ENCODE measurements at regions not wholly inside any gene's neighbourhood (a gene's known extent, or its start where the extent isn't known, plus 50 kb on each side); places are given as distances from the start of the nearest gene placed in this dataset.

DNA sequence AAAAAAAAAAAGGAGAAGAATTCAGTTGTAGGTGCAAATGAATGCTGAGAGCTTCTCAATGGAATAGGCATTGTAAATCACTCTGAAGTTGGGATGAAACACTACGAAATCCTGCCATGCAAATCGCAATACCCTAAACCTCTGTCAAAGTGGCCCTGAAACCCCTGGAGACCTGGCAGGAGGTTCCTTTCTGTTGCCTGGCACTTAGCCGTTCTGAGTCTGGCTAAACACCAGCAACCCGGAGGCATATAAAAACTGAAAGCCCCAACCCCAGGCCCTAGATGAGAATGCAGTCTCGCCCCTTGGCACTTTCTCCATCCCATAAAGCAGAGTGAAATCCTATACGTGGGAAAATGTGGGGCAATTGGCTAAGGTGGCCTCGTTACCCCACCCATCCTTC, 151.5 kb upstream of the PARP11 start (continued):
- TF ChIP-seq, protein P1, sequence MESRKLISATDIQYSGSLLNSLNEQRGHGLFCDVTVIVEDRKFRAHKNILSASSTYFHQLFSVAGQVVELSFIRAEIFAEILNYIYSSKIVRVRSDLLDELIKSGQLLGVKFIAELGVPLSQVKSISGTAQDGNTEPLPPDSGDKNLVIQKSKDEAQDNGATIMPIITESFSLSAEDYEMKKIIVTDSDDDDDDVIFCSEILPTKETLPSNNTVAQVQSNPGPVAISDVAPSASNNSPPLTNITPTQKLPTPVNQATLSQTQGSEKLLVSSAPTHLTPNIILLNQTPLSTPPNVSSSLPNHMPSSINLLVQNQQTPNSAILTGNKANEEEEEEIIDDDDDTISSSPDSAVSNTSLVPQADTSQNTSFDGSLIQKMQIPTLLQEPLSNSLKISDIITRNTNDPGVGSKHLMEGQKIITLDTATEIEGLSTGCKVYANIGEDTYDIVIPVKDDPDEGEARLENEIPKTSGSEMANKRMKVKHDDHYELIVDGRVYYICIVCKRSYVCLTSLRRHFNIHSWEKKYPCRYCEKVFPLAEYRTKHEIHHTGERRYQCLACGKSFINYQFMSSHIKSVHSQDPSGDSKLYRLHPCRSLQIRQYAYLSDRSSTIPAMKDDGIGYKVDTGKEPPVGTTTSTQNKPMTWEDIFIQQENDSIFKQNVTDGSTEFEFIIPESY (IDR thresholded peaks at IDR 0.05; ENCODE audit: borderline replicate concordance, low read depth) = no peak
- TF ChIP-seq EP300 (IDR thresholded peaks at IDR 0.05; ENCODE audit: borderline replicate concordance in 1 of 2, low read depth in 1 of 2, low read length in 1 of 2) = no peak
- TF ChIP-seq, protein P2, sequence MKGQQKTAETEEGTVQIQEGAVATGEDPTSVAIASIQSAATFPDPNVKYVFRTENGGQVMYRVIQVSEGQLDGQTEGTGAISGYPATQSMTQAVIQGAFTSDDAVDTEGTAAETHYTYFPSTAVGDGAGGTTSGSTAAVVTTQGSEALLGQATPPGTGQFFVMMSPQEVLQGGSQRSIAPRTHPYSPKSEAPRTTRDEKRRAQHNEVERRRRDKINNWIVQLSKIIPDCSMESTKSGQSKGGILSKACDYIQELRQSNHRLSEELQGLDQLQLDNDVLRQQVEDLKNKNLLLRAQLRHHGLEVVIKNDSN (IDR thresholded peaks at IDR 0.05; ENCODE audit: borderline replicate concordance, low read depth) = no peak

DNA sequence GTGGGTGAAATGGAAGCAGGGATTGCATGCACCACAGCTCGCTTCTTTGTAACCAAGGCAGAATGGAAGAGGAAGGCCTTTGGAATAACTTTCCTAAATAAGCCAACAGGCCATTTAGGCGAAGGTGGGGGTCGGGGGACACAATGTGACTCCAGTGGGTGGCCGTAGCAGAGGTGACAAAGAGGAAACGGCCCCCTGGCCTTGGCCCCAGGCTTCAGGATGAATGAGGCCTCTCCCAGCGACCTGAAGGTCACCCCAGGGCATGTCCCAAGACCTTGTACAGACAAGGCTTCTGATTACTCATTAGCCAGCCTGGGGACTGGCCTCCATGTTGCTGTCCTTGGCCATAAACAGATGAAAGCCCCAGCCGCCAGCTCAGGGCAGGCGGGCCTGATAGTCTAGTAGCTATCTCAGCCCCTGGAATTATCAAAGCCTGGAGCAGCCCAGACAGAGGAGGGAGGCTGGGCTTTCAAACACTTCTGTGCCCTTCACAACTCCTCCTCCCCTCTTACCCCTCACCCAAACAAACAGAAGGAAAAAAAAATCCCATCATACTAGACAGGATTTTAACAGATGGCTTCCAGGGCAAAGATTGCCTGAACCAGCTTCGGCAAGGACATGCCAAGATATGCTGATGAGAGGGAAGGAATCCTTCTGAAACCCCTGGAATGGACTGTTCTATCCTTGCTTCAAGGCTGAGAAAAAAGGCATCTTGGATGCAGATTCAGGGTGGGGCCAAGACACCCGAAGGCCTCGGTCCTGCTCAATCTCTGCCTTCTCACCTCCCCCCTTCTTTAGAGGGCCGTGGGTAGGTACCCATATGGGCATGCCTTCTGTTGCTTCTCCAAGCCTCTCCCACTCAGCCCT, 142.3 kb upstream of the PARP11 start:
- Histone ChIP-seq H3K4me3 (ENCODE audit: low read depth in 2 of 2, low read length in 1 of 2) (no peak overlapping the region), H3F3A (replicated peaks; ENCODE audit: insufficient read depth) (no peaks in the 10 kb centered on the region), H4K20me1 (ENCODE audit: insufficient read depth) (no peaks in the 10 kb centered on the region), H3K27ac (ENCODE audit: low read depth in 2 of 2, low read length in 1 of 2) (no peak overlapping the region), H2AFZ (ENCODE audit: low read depth) (no peak overlapping the region), H3K9me2 (no peaks in the 10 kb centered on the region), H3K27me3 (ENCODE audit: insufficient read depth) (peaks cover 48% of the 10 kb centered on the region; the same call in 1 of the 2 replicates), H3K79me2 (ENCODE audit: insufficient read depth) (no peaks in the 10 kb centered on the region), H3K4me1 (ENCODE audit: control insufficient read depth in 1 of 2, insufficient read depth in 2 of 2, low read depth in 1 of 2, low read length in 1 of 2) (no peaks in the 10 kb centered on the region), H3K4me2 (no peak overlapping the region), H3K36me3 (replicated peaks in 1 of 2; ENCODE audit: control insufficient read depth in 1 of 2, insufficient read depth in 2 of 2, low read length in 1 of 2) (no peaks in the 10 kb centered on the region), H3K9me3 (no peaks in the 10 kb centered on the region), H3K9ac (no peak overlapping the region)
- ChIA-PET POLR2A (no interaction called here), CTCF (interaction anchor here (1.0 kb wide), 1 partner anchor 130 kb away, joined by 4 read pairs; no protein-coding TSS in a partner anchor)
- no peak for DNase-seq
- WGBS (ENCODE audit: low lambda C conversion rate) = 6% methylated on average over 8 of the region's 12 CpGs
- TF ChIP-seq SIN3A (IDR thresholded peaks at IDR 0.05; ENCODE audit: borderline replicate concordance, low read depth, low read length) (no peak), JUND (IDR thresholded peaks at IDR 0.05) (no peak), GABPA (IDR thresholded peaks at IDR 0.05; ENCODE audit: low read depth) (no peak), EP300 (IDR thresholded peaks at IDR 0.05; ENCODE audit: borderline replicate concordance in 1 of 2, low read depth in 1 of 2, low read length in 1 of 2) (no peak), EZH2phosphoT487 (IDR thresholded peaks at IDR 0.05; ENCODE audit: borderline replicate concordance, low read depth) (no peak), CHD2 (IDR thresholded peaks at IDR 0.05; ENCODE audit: low read length, partially characterized antibody) (no peak), FOXM1 (IDR thresholded peaks at IDR 0.05; ENCODE audit: low read depth) (no peak), FOXJ3 (CRISPR knock-in tag; IDR thresholded peaks at IDR 0.05) (no peak), RFX5 (IDR thresholded peaks at IDR 0.05; ENCODE audit: low read length) (no peak), MXI1 (IDR thresholded peaks at IDR 0.05; ENCODE audit: low read depth, low read length) (no peak), MEF2A (IDR thresholded peaks at IDR 0.05; ENCODE audit: borderline replicate concordance, low read depth) (no peak), FOSL2 (IDR thresholded peaks at IDR 0.05; ENCODE audit: borderline replicate concordance, low read depth) (no peak), RAD21 (IDR thresholded peaks at IDR 0.05; ENCODE audit: low read length) (no peak)
- TF ChIP-seq, protein P3, sequence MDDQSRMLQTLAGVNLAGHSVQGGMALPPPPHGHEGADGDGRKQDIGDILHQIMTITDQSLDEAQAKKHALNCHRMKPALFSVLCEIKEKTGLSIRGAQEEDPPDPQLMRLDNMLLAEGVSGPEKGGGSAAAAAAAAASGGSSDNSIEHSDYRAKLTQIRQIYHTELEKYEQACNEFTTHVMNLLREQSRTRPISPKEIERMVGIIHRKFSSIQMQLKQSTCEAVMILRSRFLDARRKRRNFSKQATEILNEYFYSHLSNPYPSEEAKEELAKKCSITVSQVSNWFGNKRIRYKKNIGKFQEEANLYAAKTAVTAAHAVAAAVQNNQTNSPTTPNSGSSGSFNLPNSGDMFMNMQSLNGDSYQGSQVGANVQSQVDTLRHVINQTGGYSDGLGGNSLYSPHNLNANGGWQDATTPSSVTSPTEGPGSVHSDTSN (IDR thresholded peaks at IDR 0.05) = no peak
- TF ChIP-seq, protein P4, sequence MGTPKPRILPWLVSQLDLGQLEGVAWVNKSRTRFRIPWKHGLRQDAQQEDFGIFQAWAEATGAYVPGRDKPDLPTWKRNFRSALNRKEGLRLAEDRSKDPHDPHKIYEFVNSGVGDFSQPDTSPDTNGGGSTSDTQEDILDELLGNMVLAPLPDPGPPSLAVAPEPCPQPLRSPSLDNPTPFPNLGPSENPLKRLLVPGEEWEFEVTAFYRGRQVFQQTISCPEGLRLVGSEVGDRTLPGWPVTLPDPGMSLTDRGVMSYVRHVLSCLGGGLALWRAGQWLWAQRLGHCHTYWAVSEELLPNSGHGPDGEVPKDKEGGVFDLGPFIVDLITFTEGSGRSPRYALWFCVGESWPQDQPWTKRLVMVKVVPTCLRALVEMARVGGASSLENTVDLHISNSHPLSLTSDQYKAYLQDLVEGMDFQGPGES (IDR thresholded peaks at IDR 0.05; ENCODE audit: low read depth, low read length) = no peak
- TF ChIP-seq, protein P1 (IDR thresholded peaks at IDR 0.05; ENCODE audit: borderline replicate concordance, low read depth) = no peak
- TF ChIP-seq, protein P5, sequence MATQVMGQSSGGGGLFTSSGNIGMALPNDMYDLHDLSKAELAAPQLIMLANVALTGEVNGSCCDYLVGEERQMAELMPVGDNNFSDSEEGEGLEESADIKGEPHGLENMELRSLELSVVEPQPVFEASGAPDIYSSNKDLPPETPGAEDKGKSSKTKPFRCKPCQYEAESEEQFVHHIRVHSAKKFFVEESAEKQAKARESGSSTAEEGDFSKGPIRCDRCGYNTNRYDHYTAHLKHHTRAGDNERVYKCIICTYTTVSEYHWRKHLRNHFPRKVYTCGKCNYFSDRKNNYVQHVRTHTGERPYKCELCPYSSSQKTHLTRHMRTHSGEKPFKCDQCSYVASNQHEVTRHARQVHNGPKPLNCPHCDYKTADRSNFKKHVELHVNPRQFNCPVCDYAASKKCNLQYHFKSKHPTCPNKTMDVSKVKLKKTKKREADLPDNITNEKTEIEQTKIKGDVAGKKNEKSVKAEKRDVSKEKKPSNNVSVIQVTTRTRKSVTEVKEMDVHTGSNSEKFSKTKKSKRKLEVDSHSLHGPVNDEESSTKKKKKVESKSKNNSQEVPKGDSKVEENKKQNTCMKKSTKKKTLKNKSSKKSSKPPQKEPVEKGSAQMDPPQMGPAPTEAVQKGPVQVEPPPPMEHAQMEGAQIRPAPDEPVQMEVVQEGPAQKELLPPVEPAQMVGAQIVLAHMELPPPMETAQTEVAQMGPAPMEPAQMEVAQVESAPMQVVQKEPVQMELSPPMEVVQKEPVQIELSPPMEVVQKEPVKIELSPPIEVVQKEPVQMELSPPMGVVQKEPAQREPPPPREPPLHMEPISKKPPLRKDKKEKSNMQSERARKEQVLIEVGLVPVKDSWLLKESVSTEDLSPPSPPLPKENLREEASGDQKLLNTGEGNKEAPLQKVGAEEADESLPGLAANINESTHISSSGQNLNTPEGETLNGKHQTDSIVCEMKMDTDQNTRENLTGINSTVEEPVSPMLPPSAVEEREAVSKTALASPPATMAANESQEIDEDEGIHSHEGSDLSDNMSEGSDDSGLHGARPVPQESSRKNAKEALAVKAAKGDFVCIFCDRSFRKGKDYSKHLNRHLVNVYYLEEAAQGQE (IDR thresholded peaks at IDR 0.05; ENCODE audit: low read depth, low read length) = no peak
